B cell (primary cell): ENCODE measurements at regions not wholly inside any gene's neighbourhood (a gene's known extent, or its start where the extent isn't known, plus 50 kb on each side); places are given as distances from the start of the nearest gene placed in this dataset.

Experiments used
- CTCF ChIP-seq: fragments of 200-600 bp; IDR thresholded peaks from one replicate; pipeline ENCODE4 v1.8.0; 2022; ENCODE audit warnings: antibody characterized with exemption, mild to moderate bottlenecking
- EZH2 ChIP-seq: IDR thresholded peaks from 2 replicates; pipeline ENCODE4 v1.6.1; 2012; ENCODE audit warnings: borderline replicate concordance, low read depth, mild to moderate bottlenecking, moderate library complexity, low read length; ENCODE audit not compliant: insufficient read depth, poor library complexity, severe bottlenecking

DNA sequence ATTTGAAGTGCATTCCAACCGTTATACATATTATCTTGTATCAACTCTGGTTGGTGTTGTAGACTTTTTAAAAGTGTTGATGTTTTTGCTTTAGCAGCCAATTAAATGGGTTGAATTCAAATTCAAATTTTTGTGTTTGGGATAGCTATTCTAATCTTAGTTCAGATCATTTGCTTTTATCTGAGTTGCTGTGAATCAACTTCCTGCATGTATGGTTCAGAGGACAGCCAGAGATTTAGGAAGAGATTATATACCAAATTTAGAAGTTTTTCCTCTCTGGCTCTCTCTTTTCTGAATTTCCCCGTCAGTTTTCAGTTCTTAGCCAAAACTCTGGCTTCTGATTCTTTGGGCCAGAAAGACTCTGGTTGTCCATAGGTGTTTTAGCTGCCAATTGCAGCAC, 415.5 kb downstream of the NUF2 start:
- TF ChIP-seq CTCF: no peak
- no peak for TF ChIP-seq EZH2
